NCI-H524 treated with DMSO at 0.1 percent for 48 hours (cell line): ENCODE measurements at regions not wholly inside any gene's neighbourhood (a gene's known extent, or its start where the extent isn't known, plus 50 kb on each side); places are given as distances from the start of the nearest gene placed in this dataset.

Experiments
- DNase-seq: peaks from one replicate; lab custom pipeline; 2025; lab: John Stamatoyannopoulos, UW

GRCh38 chr3:99199021-99199420, 297.5 kb upstream of the DCBLD2 start:
- DNase-seq, result no peak

- DNase-seq, result no peak
These were observed 289.7 kb upstream of the DCBLD2 start for GRCh38 chr3:99191186-99191585.

GRCh38 chr3:99188936-99189335, 287.4 kb upstream of the DCBLD2 start:
- DNase-seq, result no peak

GRCh38 chr3:99186016-99186415, 284.5 kb upstream of the DCBLD2 start:
- DNase-seq, result no peak

- DNase-seq, result no peak
These were observed 274.9 kb upstream of the DCBLD2 start for GRCh38 chr3:99176169-99176964.

- DNase-seq, result no peak
These were observed 273.8 kb upstream of the DCBLD2 start for GRCh38 chr3:99175276-99175812.

- no peak for DNase-seq
These were observed 271.5 kb upstream of the DCBLD2 start for GRCh38 chr3:99172736-99173657.

- no peak for DNase-seq
These were observed 270.3 kb upstream of the DCBLD2 start for GRCh38 chr3:99171800-99172199.

GRCh38 chr3:99170867-99171517, 269.5 kb upstream of the DCBLD2 start:
- DNase-seq, result no peak

GRCh38 chr3:99167071-99167470, 265.6 kb upstream of the DCBLD2 start:
- DNase-seq, result no peak

GRCh38 chr3:99163314-99163713, 261.8 kb upstream of the DCBLD2 start:
- no peak for DNase-seq

GRCh38 chr3:99159220-99159762, 257.8 kb upstream of the DCBLD2 start:
- DNase-seq, result no peak

GRCh38 chr3:99145031-99145430, 243.5 kb upstream of the DCBLD2 start:
- DNase-seq, result no peak

GRCh38 chr3:99143493-99143892, 242.0 kb upstream of the DCBLD2 start:
- no peak for DNase-seq

- DNase-seq, result no peak
These were observed 233.5 kb upstream of the DCBLD2 start for GRCh38 chr3:99134986-99135385.

- DNase-seq, result no peak
These were observed 230.4 kb upstream of the DCBLD2 start for GRCh38 chr3:99131876-99132275.

- DNase-seq, result no peak
These were observed 227.4 kb upstream of the DCBLD2 start for GRCh38 chr3:99128725-99129505.

GRCh38 chr3:99128235-99128634, 226.7 kb upstream of the DCBLD2 start:
- no peak for DNase-seq

GRCh38 chr3:99126316-99126715, 224.8 kb upstream of the DCBLD2 start:
- no peak for DNase-seq

- no peak for DNase-seq
These were observed 217.9 kb upstream of the DCBLD2 start for GRCh38 chr3:99119385-99119784.

GRCh38 chr3:99118381-99118780, 216.9 kb upstream of the DCBLD2 start:
- DNase-seq, result no peak
